A549 (cell line): ENCODE measurements at regions not wholly inside any gene's neighbourhood (a gene's known extent, or its start where the extent isn't known, plus 50 kb on each side); places are given as distances from the start of the nearest gene placed in this dataset.

Experiments
- CBX2 ChIP-seq: fragments of 200-600 bp; sonication (generic); IDR thresholded peaks from 2 replicates; pipeline ENCODE4 v1.6.1; 2016; ENCODE audit warnings: low read depth, mild to moderate bottlenecking, borderline replicate concordance
- POLR2A ChIP-seq: IDR thresholded peaks from 2 replicates; pipeline ENCODE4 v1.6.1; 2012; ENCODE audit warnings: mild to moderate bottlenecking, low read length
- REST ChIP-seq: fragments of 200-600 bp; sonication (generic); IDR thresholded peaks from 2 replicates; pipeline ENCODE4 v1.6.1; 2016; ENCODE audit warnings: antibody characterized with exemption, mild to moderate bottlenecking, moderate library complexity

- TF ChIP-seq CBX2 (no peak), POLR2A (no peak), REST (no peak)
Observed at GRCh38 chr1:222413991-222414549, 133.8 kb downstream of the HHIPL2 start.
